ENCODE measurements at regions not wholly inside any gene's neighbourhood (a gene's known extent, or its start where the extent isn't known, plus 50 kb on each side); places are given as distances from the start of the nearest gene placed in this dataset.

DNA sequence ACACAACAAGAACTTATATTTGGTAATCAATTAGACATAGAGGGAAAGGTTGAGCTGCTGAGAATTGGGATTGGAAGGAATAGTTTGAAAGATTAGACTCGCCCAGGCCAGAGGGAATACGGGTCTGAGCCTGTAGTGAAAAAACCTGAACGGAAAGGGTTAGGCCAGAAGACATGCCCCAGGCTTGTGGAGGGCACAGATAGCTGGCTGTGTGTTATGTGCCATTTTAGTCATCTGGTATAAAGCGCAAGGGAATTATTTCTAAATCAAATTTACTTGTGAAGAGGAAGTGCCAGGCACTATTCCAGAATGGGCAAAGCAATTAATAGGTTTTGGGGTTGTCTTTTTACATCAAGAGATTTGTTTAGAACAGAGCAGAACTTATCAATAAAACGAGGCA is 187.5 kb upstream of the ANKRD50 start:
- no peak overlapping the region for H3K27ac ChIP-seq (ENCODE audit: insufficient read depth, low read length)
- intact Hi-C loops (cut with micrococcal nuclease) (no loop called here), in situ Hi-C loops (cut with MboI; ENCODE audit: low sequenced_read_pairs) (no loop called here), dilution Hi-C loops (cut with HindIII; ENCODE audit: low sequenced_read_pairs, unreplicated experiment) (no loop called here)
- H3K9me1 ChIP-seq (ENCODE audit: insufficient read depth, low read length): no peaks in the 10 kb centered on the region
- no peak overlapping the region for H2BK20ac ChIP-seq (ENCODE audit: low read depth, low read length)
- H3K14ac ChIP-seq (replicated peaks; ENCODE audit: low read depth, low read length): no peak overlapping the region
- H4K91ac ChIP-seq (ENCODE audit: insufficient read depth, low read depth, low read length): no peak overlapping the region
- WGBS, 2 experiments (ENCODE audit: extremely low coverage in 2 of 2, insufficient read length in 1 of 2): 90% methylated on average over 2 of the region's 5 CpGs; no CpG with 5 or more reads in 1 of the 2 experiments
- no peak overlapping the region for H3K4ac ChIP-seq (ENCODE audit: low read depth, low read length)
- H4K8ac ChIP-seq (ENCODE audit: low read depth in 2 of 2, low read length in 2 of 2): no peak overlapping the region
- no peak overlapping the region for H2AK9ac ChIP-seq (replicated peaks; ENCODE audit: low read depth, low read length, poor library complexity)
- H2AK5ac ChIP-seq (ENCODE audit: low read depth, low read length): no peak overlapping the region
- no peaks in the 10 kb centered on the region for H3K36me3 ChIP-seq (ENCODE audit: control insufficient read depth, insufficient read depth, low read length)
- H2AFZ ChIP-seq (replicated peaks; ENCODE audit: low read length, poor library complexity): no peak overlapping the region
- H4K20me1 ChIP-seq (ENCODE audit: insufficient read depth, low read length): no peaks in the 10 kb centered on the region
- H2BK120ac ChIP-seq (ENCODE audit: low read depth, low read length): no peak overlapping the region
- no peaks in the 10 kb centered on the region for H3K79me1 ChIP-seq (ENCODE audit: low read depth in 1 of 2, low read length in 2 of 2)
- no peak overlapping the region for H3K4me3 ChIP-seq (ENCODE audit: insufficient read depth, low read depth, low read length)
- no peaks in the 10 kb centered on the region for H3K9me3 ChIP-seq (ENCODE audit: control insufficient read depth, insufficient read depth, low read length)
- no peak for DNase-seq
- no peak for ATAC-seq (ENCODE audit: low read depth)
- no peak overlapping the region for H3K56ac ChIP-seq (ENCODE audit: extremely low read depth, insufficient read depth, low read length)
- H3K18ac ChIP-seq (ENCODE audit: low read depth, low read length): no peak overlapping the region
- no TSS peak for BruUV-seq (replicated peaks)
- no peak overlapping the region for H2BK5ac ChIP-seq (ENCODE audit: low read depth, low read length, poor library complexity, severe bottlenecking)
- H4K5ac ChIP-seq (ENCODE audit: low read depth, low read length): no peak overlapping the region
- no peaks in the 10 kb centered on the region for H3K27me3 ChIP-seq (ENCODE audit: control insufficient read depth, insufficient read depth, low read length)
- CTCF ChIA-PET: no interaction called here
- no peak overlapping the region for H3K4me2 ChIP-seq (ENCODE audit: low read depth, low read length)
- POLR2A ChIA-PET (ENCODE audit: unreplicated experiment): no interaction called here
- no peaks in the 10 kb centered on the region; the same call in 1 of the 2 replicates for H3K4me1 ChIP-seq (ENCODE audit: control insufficient read depth, insufficient read depth, low read length)
- no peak overlapping the region for H3K23ac ChIP-seq (ENCODE audit: low read depth, low read length)
- H2BK15ac ChIP-seq (ENCODE audit: low read depth, low read length): no peak overlapping the region
- no peak for TF ChIP-seq MXI1 (IDR thresholded peaks at IDR 0.05; ENCODE audit: borderline replicate concordance, low read depth, low read length)
- TF ChIP-seq, protein P1, sequence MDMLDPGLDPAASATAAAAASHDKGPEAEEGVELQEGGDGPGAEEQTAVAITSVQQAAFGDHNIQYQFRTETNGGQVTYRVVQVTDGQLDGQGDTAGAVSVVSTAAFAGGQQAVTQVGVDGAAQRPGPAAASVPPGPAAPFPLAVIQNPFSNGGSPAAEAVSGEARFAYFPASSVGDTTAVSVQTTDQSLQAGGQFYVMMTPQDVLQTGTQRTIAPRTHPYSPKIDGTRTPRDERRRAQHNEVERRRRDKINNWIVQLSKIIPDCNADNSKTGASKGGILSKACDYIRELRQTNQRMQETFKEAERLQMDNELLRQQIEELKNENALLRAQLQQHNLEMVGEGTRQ (IDR thresholded peaks at IDR 0.05; ENCODE audit: low read depth, low read length): no peak
- TF ChIP-seq, protein P2, sequence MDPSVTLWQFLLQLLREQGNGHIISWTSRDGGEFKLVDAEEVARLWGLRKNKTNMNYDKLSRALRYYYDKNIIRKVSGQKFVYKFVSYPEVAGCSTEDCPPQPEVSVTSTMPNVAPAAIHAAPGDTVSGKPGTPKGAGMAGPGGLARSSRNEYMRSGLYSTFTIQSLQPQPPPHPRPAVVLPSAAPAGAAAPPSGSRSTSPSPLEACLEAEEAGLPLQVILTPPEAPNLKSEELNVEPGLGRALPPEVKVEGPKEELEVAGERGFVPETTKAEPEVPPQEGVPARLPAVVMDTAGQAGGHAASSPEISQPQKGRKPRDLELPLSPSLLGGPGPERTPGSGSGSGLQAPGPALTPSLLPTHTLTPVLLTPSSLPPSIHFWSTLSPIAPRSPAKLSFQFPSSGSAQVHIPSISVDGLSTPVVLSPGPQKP (IDR thresholded peaks at IDR 0.05; ENCODE audit: borderline replicate concordance, low read depth, low read length): no peak
- no peak for TF ChIP-seq RFX5 (IDR thresholded peaks at IDR 0.05; ENCODE audit: low read depth, low read length)
- no peak for TF ChIP-seq NFE2L2 (IDR thresholded peaks at IDR 0.05; ENCODE audit: low read depth, low read length)
- no peak for TF ChIP-seq CEBPB (IDR thresholded peaks at IDR 0.05; ENCODE audit: low read depth, low read length)
- no peak for TF ChIP-seq CHD1 (IDR thresholded peaks at IDR 0.05; ENCODE audit: low read depth, low read length)
- TF ChIP-seq, protein P3, sequence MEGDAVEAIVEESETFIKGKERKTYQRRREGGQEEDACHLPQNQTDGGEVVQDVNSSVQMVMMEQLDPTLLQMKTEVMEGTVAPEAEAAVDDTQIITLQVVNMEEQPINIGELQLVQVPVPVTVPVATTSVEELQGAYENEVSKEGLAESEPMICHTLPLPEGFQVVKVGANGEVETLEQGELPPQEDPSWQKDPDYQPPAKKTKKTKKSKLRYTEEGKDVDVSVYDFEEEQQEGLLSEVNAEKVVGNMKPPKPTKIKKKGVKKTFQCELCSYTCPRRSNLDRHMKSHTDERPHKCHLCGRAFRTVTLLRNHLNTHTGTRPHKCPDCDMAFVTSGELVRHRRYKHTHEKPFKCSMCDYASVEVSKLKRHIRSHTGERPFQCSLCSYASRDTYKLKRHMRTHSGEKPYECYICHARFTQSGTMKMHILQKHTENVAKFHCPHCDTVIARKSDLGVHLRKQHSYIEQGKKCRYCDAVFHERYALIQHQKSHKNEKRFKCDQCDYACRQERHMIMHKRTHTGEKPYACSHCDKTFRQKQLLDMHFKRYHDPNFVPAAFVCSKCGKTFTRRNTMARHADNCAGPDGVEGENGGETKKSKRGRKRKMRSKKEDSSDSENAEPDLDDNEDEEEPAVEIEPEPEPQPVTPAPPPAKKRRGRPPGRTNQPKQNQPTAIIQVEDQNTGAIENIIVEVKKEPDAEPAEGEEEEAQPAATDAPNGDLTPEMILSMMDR (conservative IDR thresholded peaks at IDR 0.05; ENCODE audit: low read depth, low read length): no peak
- TF ChIP-seq RAD21 (IDR thresholded peaks at IDR 0.05; ENCODE audit: low read length): no peak
- no peak for TF ChIP-seq POLR2A (IDR thresholded peaks at IDR 0.05; ENCODE audit: low read depth, low read length)
- no peak for TF ChIP-seq FOS (IDR thresholded peaks at IDR 0.05; ENCODE audit: low read depth, low read length)
- TF ChIP-seq SMC3 (IDR thresholded peaks at IDR 0.05; ENCODE audit: low read depth, low read length): no peak
- TF ChIP-seq MAFK (IDR thresholded peaks at IDR 0.05; ENCODE audit: low read depth, low read length): no peak
- no peak for TF ChIP-seq MAZ (IDR thresholded peaks at IDR 0.05; ENCODE audit: borderline replicate concordance, low read depth, low read length)
- no peak overlapping the region for H3K9ac ChIP-seq (ENCODE audit: low read depth, low read length)

All from IMR-90 (cell line).